Dermis blood vessel endothelial cell (primary cell): ENCODE measurements at regions not wholly inside any gene's neighbourhood (a gene's known extent, or its start where the extent isn't known, plus 50 kb on each side); places are given as distances from the start of the nearest gene placed in this dataset.

Experiments
- DNase-seq: peaks from one replicate; pipeline ENCODE4 v3.0.0; 2010

DNA sequence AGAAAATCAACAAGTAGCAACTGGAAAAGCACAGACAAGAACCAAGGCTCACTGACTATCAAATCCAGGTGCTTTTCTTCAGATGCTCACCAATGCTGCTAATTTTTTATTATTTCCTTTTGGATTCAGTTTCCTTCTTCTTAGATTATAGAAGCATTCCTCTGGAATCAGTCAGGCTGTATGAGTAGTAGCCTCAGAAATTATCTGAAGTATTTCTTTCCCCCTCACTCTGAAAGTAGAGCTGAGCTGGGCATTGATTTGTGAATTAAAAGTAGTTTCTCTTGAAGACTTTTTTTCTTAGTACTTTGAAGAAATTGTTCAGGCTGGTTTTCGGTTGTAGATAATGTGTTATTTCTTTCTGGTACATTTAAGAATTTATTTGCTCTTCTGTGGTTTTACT is 273.7 kb downstream of the NOL4 start:
- DNase-seq, result no peak

DNA sequence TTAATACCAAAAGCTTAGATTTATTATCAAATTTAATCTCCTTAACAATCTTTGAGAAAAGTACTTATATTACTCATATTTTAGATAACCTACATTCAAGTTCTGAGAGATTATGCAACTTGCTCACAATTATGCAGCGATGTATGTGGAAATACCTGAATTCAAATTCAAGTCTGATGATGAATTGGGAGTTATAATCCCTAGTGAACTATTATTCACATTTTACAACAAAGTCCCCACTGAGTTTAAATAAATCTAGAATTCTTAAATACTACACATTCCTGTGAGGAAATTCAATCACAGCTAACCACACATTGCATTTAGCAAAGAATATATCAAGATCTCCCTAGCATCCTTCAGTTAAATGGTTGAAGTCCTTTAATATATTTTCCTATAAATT is 278.4 kb downstream of the NOL4 start:
- DNase-seq, result no peak

DNA sequence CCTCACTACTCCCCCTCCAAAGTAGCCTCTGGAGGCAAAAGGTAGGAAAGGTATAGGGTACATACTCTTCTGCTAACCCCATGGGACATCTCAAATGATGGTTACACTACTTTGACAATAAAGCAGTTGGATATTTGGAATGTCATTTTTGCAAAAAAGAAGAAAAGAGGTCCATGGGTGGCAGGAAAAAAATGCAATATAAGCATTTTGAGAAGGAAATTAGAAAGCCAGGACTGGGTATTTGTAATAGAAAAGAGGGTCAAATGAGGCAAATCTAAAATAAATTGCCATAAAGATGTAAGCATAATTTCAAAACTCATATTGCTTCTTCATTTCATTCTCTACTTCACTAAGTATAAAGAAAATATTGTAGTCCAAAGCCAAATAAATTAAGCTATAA is 280.2 kb downstream of the NOL4 start:
- DNase-seq, result no peak

DNA sequence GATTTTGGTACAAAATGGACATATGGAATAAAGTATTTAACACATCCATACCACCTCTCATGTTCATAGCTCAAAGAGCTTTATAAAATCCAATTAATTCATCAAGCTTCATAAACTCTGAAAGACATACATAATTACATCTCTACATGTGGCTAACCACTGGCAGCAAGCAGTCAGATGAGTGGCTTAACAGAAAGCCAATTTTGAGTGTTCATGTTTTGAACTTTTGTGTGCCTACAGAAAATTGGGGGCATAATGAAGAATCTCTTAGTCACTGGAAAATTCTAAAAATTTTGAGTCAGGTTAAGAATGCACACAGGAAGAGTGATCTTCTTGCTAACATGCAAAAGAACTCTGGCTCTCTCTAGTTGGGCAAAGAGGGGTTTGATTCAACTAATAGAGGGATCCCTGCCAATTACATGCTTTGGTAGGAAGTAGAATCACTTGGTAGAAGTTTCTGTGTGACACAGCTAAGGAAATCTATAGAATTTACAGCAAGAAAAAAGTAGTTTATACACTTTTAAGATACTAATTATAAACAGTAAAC is 287.4 kb downstream of the NOL4 start:
- no peak for DNase-seq

DNA sequence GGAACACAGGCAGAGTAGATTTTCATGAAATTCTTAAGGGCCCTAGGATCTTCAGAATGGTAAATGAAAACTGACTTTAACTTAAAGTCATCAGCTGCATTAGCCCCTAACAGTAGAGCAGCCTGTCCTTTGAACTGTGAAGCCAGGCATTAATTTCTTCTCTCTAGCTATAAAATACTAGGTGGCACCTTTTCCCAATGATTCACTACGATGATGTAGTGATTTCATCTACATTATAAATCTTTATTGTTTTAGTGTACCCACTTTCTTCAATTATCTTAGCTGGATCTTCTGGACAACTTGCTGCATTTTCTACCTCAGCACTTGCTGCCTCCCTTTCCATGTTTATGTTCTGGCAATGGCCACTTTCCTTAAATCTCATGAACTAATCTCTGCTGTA is 290.5 kb downstream of the NOL4 start:
- DNase-seq, result no peak

DNA sequence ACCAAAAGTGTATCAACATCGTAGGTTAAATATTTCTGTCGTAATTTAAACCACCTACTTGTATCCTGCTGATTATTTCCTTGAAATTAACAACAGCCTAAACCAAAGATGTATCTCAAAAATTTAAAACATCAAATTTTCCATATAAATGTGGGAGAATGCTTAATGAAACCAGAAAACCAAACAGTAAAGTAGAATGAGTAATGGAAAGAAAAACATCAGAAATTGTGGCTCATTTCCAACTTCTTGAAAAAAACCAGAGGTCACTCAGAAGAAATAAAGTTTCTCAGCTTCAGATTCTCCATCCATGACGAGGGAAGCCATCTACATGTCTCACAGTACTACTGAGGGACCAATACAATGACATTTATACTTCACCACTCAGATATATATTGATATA is 296.5 kb downstream of the NOL4 start:
- no peak for DNase-seq

DNA sequence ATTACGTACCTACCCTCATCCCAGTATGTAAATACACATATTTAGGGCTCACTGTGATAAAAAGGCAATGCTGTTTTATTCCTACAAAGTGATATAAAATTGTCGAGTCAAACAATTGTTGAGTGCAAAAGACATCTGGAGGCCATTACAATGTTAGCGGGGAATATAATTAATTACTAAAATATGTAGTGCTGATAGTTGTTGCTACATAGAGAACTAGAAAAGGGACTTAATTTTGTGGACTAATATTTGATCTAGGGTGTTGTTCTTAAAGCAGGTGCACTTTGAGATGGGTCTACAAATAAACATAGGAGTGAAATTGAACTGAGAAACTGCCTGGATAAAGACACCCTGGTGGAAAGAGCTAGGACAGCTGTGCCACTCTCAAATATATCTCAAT is 300.1 kb downstream of the NOL4 start:
- DNase-seq, result no peak

DNA sequence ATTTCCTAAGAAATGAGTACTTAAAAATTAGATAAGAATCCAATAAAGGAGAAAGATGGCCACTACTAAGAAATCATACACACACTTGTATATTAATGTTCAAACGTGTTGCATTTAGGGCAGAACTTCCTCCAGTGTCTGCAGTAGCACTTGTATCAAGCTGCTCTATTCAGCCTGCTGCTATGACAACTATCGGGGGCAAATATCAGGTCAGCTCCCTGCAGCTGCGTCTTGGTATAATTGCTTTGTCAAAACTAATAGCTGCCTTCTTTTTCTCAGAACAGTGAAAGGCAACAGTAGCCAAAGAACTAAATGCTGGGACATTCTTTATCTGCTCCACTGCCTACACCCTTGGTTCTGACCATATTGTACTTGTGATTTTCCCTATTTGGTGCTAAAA is 300.7 kb downstream of the NOL4 start:
- no peak for DNase-seq

DNA sequence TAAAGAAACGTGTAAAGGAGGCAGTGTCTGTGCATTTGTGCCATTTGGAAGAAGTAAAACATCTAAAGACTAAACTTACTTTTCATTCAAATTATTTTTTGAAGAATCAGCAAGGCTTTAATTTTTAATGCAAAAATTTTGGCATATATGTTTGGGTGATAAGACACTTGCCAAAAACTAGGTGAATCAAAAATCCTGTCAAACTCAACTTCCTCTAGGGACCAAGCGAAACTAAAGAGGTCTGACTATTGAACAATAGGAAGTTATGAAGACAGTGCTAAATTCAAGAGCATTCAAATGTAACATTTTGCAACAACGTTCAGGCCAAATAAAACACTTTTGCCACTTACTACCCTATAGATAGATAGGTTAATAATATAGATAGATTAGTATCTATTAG is 306.1 kb downstream of the NOL4 start:
- DNase-seq, result no peak

DNA sequence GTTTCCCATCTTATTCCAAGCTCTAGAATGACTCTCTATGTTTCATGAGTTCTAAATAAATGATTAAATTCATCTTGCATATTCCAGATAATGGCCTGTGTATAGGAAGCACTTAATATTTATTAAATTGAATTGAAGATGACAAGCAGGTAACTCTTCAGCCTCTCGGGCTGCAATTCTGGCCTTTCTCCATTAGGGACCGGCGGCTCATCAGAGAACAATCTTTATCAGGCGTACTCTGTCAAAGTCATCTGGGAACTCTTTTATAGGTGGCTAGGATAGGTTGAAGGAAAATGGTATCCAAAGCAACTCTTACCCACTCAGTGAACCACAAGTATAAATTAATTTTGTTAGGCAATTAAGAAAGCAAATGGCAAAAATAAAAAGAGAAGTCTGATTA is 308.5 kb downstream of the NOL4 start:
- DNase-seq, result no peak

DNA sequence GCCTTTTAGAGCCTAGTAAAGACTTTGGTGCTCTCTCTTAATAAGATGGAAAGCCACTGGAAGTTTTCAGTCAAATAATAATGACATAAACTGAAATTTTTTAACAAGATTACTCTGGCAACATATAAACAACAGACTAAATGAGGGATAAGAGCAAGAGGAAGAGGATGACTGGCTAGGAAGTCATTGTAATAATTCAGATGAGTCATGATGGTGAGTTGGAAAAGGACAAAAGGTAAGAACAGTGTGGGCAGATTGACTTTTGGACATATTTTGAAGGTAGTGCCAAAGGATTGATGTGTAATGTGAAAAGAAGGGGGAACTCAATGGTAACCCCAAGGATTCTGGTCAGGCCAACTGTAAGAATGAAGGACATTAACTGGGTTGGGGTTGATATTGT is 310.3 kb downstream of the NOL4 start:
- DNase-seq, result no peak

DNA sequence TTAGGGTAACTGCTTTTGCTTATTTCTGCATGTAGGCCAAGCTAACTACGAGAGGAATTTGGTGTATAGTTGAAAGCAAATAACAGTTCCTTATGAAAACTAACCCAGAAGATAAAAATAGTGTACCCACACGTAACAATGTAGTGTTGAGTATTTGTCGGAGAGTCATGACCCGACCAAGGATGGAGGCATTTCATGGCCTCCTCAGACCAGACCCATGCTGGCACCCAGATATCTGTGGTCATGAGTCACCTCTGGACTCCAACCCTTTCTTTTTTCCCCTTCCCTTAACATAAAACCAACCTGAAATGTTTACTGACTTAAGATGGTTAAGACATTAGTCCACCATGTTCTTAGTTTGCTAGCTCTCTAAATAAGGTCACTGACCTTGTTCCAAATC is 318.7 kb downstream of the NOL4 start:
- no peak for DNase-seq

DNA sequence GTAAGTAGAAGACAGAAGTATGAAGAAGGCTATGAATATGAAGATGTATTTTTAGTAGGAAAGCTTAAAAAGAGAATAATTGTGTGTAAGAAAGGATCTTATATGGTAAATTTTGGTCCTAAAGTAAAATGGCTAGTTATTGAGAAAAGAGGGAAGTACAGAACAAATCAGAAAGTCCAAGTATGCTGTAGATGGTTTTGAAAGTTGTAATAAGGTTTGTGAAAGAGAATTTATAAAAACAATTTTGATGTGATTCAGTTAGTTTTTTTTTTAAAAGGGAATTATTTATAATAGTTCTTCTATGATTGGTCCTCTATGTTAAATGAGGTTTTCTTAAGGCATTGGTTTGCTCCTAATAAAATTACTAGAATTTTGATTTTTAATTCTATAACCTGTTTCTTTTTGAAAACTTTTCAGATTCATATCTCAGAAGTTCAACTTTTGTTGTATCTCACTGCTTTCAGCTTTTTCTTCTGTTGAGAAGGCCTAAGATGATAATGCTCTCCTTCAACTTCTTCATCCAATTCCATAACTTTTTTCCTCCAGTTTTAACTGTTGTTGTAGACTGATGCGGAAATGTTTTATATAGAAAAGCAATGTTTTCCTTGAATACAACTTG is 322.7 kb downstream of the NOL4 start:
- no peak for DNase-seq

DNA sequence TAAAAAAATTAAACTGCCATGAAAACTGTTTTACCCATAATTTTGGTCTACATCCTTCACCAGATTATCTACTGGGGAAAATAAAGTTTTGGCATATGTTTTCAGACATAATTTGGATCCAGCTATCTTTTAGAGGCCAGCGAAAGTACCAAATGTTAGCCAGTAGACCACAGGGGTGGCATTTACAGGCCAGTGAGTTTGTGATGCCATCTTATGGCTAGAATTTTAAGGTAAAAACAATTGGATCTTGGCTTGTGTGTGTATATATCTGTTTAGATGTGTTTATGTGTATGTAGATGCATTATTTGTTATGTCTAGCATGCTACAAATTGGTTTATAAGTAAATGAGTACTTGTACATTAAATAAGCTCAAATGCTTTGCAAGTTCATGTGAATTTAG is 322.6 kb downstream of the ASXL3 start:
- DNase-seq, result no peak

DNA sequence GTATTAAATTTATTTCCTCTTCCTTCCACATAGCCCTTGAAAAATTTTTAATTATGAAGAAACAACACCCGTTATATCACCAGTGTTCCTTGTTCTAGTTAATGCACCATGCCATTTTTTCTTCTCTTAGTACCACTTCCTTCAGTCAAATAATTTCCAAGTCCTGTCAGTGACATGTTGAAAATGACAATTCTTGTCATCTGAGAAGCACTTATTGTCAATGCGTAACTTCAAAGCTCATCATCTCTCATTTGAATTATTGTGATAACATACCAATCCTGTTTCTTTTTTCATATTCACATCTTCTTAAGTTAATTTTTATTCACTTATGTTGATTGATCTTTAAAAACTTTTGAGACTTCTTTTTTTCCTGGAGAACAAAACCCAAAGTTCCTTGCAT is 320.4 kb downstream of the ASXL3 start:
- no peak for DNase-seq

DNA sequence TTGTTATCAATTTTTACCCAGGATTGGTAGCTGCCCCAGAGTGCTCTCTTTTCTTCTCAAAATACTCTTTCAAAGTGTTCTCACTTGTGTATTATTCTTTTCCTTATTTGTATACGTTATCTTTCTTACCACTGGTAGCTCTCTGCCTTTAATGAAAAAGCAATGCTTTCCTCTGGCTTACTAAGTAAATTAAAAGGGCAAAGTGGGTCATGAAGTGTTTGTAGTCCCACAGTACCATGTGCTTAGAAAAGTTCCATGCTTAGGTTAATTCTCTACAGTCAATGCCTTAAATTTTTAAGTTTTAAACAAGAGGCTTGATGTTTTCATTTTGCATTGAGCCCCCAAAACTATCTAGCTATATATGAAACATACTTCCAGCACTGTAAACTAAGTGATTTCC is 300.2 kb downstream of the ASXL3 start:
- DNase-seq, result no peak

DNA sequence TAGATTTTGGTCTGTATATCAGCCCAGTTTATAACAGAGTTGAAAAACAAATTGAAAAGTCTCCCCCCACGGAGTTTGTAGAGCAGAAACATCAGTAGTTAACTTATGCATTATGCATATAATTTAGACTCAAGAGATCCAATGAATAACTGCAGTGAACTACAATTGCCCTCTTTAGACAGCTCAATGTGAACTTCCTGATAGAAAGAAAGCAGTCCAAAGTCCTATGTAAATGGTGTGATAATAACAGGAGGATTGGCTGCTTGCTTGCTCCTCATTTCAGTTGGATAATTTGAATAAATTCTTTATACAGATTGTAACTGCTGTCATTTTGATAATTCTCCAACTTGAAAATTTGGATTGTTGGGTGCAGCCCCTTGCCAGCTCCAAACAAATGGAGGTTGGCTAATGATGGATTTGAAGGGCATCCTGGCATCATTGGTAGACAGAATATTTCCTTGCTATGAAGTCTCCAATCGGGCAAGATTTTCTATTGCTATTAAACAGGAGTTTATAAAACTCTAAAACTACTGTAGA is 297.1 kb downstream of the ASXL3 start:
- no peak for DNase-seq

DNA sequence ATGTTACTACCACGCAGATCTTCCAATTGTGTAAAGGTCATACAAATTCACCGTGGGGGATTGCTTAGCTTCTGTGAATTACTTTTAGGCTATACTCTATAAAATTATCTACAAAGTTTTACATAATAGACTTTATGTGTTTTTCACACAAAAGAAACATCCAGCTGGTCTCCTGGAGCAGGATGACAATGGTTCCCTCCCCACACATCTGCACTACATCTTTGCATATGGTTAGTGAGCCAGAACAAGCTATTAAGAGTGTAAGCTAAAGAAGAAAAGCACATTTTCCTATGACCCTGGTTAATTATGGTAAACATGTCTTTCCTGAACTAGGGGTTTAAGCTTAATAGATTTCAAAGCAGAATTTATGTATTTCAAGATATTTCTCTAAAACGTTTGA is 295.1 kb downstream of the ASXL3 start:
- no peak for DNase-seq

DNA sequence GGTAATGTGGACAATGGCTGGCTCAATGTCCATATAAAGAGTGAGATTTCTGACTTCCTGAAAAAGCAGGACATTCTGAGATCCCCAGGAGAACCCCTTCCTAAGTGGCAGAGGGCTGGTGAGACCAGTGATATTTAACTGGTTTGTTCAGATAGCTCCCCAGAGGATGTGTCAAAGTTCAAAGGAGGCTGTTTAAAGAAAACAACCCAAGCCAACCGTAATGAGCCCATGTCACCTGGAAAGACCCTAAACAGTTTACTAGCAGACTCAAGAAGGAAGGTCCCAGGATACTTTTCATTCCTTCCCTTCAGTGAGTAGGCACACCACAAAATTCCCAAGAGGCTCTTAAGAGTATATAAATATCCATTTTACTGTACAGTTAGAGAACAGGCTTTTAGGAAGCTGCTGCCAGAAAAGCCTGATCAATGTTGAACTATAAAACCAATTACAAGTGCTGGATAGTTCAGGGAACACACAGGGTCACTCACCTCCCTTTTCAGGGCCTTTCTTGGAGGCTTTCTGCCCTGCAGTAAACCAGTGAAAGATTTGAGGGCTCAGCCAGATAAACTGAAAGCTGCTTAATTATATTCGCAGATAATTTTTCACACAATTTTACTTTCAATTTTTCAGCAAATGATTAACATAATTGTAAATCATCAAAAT is 293.5 kb downstream of the ASXL3 start:
- DNase-seq, result no peak

DNA sequence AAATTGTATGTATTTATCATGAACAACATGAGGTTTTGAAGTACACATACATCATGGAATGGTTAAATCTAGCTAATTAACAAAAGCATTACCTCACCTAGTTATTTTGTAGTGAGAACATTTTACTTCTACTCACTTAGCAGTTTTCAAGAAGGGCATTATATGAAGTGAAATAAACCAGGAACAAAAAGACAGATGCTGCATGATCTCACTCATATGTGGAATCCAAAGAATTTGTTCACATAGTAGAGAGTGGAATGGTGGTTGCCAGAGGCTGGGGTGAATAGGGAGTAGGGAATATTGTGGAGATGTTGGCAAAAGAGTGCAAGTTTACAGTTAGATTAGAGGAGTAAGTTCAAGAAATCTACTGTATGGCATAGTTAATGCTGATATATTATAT is 292.0 kb downstream of the ASXL3 start:
- DNase-seq, result no peak

DNA sequence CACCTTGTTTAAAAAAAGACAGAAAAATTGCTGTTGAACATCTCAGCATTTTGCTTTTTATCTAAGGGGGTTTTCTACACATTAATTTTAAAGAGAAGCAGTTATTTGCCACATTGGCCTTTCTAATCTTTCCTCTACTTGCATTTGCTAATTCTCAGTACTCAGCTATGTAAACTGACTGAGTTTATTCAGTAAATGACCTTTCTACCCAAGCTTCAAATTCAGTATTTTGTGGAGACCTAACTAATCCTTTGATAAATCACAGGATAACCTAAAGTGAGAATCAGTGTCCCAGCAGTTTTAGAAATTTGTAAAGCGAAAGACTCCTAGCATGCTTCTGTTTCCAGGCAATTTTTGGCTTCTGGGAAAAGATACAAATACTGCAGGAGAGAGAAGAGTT is 288.4 kb downstream of the ASXL3 start:
- DNase-seq, result no peak

DNA sequence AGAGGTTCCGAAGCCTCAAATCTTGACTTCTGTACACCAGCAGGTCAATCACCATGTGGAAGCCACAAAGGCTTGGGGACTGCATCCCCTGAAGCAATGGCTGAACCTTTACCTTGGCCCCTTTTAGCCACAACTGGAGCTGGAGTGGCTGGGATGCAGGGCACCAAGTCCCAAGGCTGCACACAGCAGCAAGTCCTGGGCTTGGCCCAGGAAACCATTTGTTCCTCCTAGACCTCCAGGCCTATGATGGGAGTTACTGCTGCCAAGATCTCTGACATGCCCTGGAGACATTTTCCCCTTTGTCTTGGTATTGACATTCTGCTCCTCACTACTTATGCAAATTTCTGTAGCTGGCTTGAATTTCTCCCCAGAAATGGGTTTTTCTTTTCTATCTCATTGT is 285.9 kb downstream of the ASXL3 start:
- no peak for DNase-seq

DNA sequence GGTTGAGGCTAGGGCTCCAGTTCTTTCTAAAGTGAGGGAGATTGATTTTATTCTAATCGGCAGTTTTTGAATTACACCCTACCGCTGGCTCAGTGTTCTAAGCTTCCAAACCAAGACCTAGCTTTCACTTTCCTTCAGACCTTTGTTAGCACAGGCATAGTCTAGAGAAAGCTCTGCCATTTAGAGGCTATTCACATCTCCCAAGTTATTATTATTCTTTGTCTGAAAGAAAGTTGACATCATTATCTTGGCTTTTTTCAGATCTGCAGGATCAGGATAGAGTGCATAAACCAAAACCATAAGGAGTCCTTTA is 276.8 kb downstream of the ASXL3 start:
- no peak for DNase-seq

DNA sequence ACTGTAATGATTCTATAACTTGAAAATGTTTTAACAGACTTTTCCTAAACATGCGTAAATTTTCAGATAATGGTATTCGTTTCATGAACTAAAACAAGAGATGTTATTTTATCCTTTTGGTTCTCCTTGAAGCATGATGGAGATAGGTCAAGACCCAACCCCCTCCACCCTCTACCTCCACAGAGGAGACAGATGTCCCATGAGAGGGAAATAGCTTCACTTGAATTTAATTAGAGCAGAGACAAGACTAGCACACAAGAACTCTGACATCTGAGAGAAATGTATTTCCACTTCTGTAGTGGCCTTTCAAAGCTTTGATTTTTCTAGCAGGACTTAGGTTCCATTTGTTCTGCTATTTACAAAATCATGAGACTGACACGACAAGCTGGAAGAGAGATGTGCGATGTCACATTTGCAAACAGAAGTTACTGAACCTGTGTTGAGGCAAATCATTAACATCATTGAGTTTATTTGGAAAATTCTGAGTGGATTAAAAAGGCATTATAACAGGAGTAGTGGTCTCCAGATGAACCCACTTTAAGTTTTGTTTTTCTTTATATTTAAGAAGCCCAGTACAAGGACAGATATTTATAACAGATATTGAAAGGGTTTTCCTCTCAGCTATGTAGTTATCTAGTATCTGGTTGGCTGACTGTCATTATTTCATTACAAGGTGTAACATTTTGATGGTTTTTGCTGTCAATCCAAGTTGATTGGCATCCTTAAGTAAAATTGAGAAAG is 276.2 kb downstream of the ASXL3 start:
- no peak for DNase-seq
